ENCODE measurements at regions not wholly inside any gene's neighbourhood (a gene's known extent, or its start where the extent isn't known, plus 50 kb on each side); places are given as distances from the start of the nearest gene placed in this dataset.

- no peak for TF ChIP-seq POLR2AphosphoS5 (IDR thresholded peaks at IDR 0.05; ENCODE audit: low read depth)
- no peak for TF ChIP-seq EZH2 (IDR thresholded peaks at IDR 0.05; ENCODE audit: low read depth, unreplicated experiment)
- no peak for TF ChIP-seq CTCF (conservative IDR thresholded peaks at IDR 0.05; ENCODE audit: low read depth in 2 of 2)
- TF ChIP-seq, protein P1, sequence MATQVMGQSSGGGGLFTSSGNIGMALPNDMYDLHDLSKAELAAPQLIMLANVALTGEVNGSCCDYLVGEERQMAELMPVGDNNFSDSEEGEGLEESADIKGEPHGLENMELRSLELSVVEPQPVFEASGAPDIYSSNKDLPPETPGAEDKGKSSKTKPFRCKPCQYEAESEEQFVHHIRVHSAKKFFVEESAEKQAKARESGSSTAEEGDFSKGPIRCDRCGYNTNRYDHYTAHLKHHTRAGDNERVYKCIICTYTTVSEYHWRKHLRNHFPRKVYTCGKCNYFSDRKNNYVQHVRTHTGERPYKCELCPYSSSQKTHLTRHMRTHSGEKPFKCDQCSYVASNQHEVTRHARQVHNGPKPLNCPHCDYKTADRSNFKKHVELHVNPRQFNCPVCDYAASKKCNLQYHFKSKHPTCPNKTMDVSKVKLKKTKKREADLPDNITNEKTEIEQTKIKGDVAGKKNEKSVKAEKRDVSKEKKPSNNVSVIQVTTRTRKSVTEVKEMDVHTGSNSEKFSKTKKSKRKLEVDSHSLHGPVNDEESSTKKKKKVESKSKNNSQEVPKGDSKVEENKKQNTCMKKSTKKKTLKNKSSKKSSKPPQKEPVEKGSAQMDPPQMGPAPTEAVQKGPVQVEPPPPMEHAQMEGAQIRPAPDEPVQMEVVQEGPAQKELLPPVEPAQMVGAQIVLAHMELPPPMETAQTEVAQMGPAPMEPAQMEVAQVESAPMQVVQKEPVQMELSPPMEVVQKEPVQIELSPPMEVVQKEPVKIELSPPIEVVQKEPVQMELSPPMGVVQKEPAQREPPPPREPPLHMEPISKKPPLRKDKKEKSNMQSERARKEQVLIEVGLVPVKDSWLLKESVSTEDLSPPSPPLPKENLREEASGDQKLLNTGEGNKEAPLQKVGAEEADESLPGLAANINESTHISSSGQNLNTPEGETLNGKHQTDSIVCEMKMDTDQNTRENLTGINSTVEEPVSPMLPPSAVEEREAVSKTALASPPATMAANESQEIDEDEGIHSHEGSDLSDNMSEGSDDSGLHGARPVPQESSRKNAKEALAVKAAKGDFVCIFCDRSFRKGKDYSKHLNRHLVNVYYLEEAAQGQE (IDR thresholded peaks at IDR 0.05; ENCODE audit: unreplicated experiment), result no peak
- no peak for TF ChIP-seq EZH2phosphoT487 (IDR thresholded peaks at IDR 0.05; ENCODE audit: unreplicated experiment)
Measured at GRCh38 chr5:74201334-74202081, 439.0 kb downstream of the ENC1 start.

Data from GM23338 (cell line).